Astrocyte (in vitro differentiated cells and primary cell): ENCODE measurements at regions not wholly inside any gene's neighbourhood (a gene's known extent, or its start where the extent isn't known, plus 50 kb on each side); places are given as distances from the start of the nearest gene placed in this dataset.

Experiments used
- DNase-seq: peaks from one replicate; pipeline ENCODE4 v3.0.0-alpha.2; 2010; ENCODE audit warnings: low read depth
- FAIRE-seq: peaks from 2 replicates; lab custom pipeline; 2011; peaks lifted over from hg19 to GRCh38; lab: Jason Lieb, UNC
- H2AFZ ChIP-seq: 2 replicates; pipeline ENCODE4 v1.6.0; 2012; ENCODE audit warnings: low read depth, low read length, inconsistent platforms
- H3K27ac ChIP-seq: 2 replicates; pipeline ENCODE4 v1.5.1; 2011; ENCODE audit warnings: low read depth, low read length, inconsistent platforms
- H3K27me3 ChIP-seq: 2 replicates; pipeline ENCODE4 v1.6.0; 2011; ENCODE audit warnings: low read length, inconsistent platforms; ENCODE audit not compliant: insufficient read depth
- H3K36me3 ChIP-seq: 2 replicates; pipeline ENCODE4 v1.5.1; 2011; ENCODE audit warnings: low read length, inconsistent platforms; ENCODE audit not compliant: insufficient read depth
- H3K4me1 ChIP-seq: 2 replicates; pipeline ENCODE4 v1.5.1; 2011; ENCODE audit warnings: low read length, inconsistent platforms; ENCODE audit not compliant: insufficient read depth
- H3K4me2 ChIP-seq: 2 replicates; pipeline ENCODE4 v1.6.0; 2012; ENCODE audit warnings: low read length, inconsistent platforms
- H3K4me3 ChIP-seq: 2 replicates; pipeline ENCODE4 v1.5.1; 2011; ENCODE audit warnings: low read depth, mild to moderate bottlenecking, low read length, inconsistent platforms; ENCODE audit not compliant: insufficient read depth
- H3K79me2 ChIP-seq: 2 replicates; pipeline ENCODE4 v1.6.0; 2012; ENCODE audit warnings: mild to moderate bottlenecking, low read length, inconsistent platforms; ENCODE audit not compliant: insufficient read depth
- H3K9ac ChIP-seq: 2 replicates; pipeline ENCODE4 v1.6.0; 2012; ENCODE audit warnings: mild to moderate bottlenecking, low read length, inconsistent platforms
- H3K9me3 ChIP-seq: 2 replicates; pipeline ENCODE4 v1.5.1; 2012; ENCODE audit warnings: low read depth, mild to moderate bottlenecking, low read length, inconsistent platforms; ENCODE audit not compliant: insufficient read depth
- H4K20me1 ChIP-seq: 2 replicates; pipeline ENCODE4 v1.6.0; 2012; ENCODE audit warnings: low read length, inconsistent platforms; ENCODE audit not compliant: insufficient read depth
- H3K27ac Mint-ChIP-seq: one replicate; pipeline ENCODE4 v1.8.0; 2021; ENCODE audit warnings: mild to moderate bottlenecking, mixed read lengths; ENCODE audit not compliant: unreplicated experiment
- H3K27me3 Mint-ChIP-seq: one replicate; pipeline ENCODE4 v1.8.0; 2021; ENCODE audit warnings: low read depth, mixed read lengths; ENCODE audit not compliant: unreplicated experiment
- H3K36me3 Mint-ChIP-seq: one replicate; pipeline ENCODE4 v1.8.0; 2021; ENCODE audit warnings: low read depth, mixed read lengths; ENCODE audit not compliant: unreplicated experiment
- H3K4me1 Mint-ChIP-seq: one replicate; pipeline ENCODE4 v1.8.0; 2021; ENCODE audit warnings: low read depth, mixed read lengths; ENCODE audit not compliant: unreplicated experiment
- H3K4me3 Mint-ChIP-seq: one replicate; pipeline ENCODE4 v1.8.0; 2021; ENCODE audit warnings: mild to moderate bottlenecking, moderate library complexity, mixed read lengths; ENCODE audit not compliant: unreplicated experiment
- H3K9me3 Mint-ChIP-seq: one replicate; pipeline ENCODE4 v1.8.0; 2021; ENCODE audit warnings: mild to moderate bottlenecking, mixed read lengths; ENCODE audit not compliant: unreplicated experiment
- CTCF ChIP-seq: IDR thresholded peaks from 2 replicates; pipeline ENCODE4 v1.5.1; 2011; ENCODE audit warnings: low read depth, mild to moderate bottlenecking, inconsistent platforms, low read length, moderate library complexity; ENCODE audit not compliant: insufficient read depth
- EZH2 ChIP-seq: IDR thresholded peaks from 2 replicates; pipeline ENCODE4 v1.6.1; 2012; ENCODE audit warnings: mild to moderate bottlenecking, low read length, inconsistent platforms; ENCODE audit not compliant: insufficient read depth

GRCh38 chr1:102185260-102185659 is 188.5 kb upstream of the OLFM3 start:
- no peak overlapping the region for H3K4me3 Mint-ChIP-seq
- H3K79me2 ChIP-seq, result no peaks in the 10 kb centered on the region
- H3K27me3 Mint-ChIP-seq, result no peaks in the 10 kb centered on the region
- H3K9me3 Mint-ChIP-seq, result no peaks in the 10 kb centered on the region
- H3K27ac ChIP-seq, result no peak overlapping the region
- DNase-seq (no peak), FAIRE-seq (no peak)
- no peak overlapping the region for H3K27ac Mint-ChIP-seq
- no peak overlapping the region for H3K4me2 ChIP-seq
- TF ChIP-seq CTCF, result no peak
- no peak for TF ChIP-seq EZH2
- no peak overlapping the region for H3K9ac ChIP-seq
- no peaks in the 10 kb centered on the region for H3K4me1 Mint-ChIP-seq
- H2AFZ ChIP-seq, result no peak overlapping the region
- H3K36me3 ChIP-seq, result no peaks in the 10 kb centered on the region
- no peaks in the 10 kb centered on the region for H3K36me3 Mint-ChIP-seq
- no peaks in the 10 kb centered on the region for H3K4me1 ChIP-seq
- H3K4me3 ChIP-seq, result no peak overlapping the region
- H3K27me3 ChIP-seq, result no peaks in the 10 kb centered on the region
- H3K9me3 ChIP-seq, result no peaks in the 10 kb centered on the region
- H4K20me1 ChIP-seq, result no peaks in the 10 kb centered on the region

- no peak overlapping the region for H3K27ac Mint-ChIP-seq
- no peak overlapping the region for H3K4me2 ChIP-seq
- H3K4me1 ChIP-seq, result no peaks in the 10 kb centered on the region
- no peak overlapping the region for H3K9ac ChIP-seq
- H3K4me3 ChIP-seq, result no peak overlapping the region
- H3K27me3 Mint-ChIP-seq, result no peaks in the 10 kb centered on the region
- no peak overlapping the region for H3K4me3 Mint-ChIP-seq
- no peaks in the 10 kb centered on the region for H3K79me2 ChIP-seq
- H4K20me1 ChIP-seq, result no peaks in the 10 kb centered on the region
- H3K27ac ChIP-seq, result no peak overlapping the region
- H3K27me3 ChIP-seq, result no peaks in the 10 kb centered on the region
- TF ChIP-seq CTCF (no peak), EZH2 (no peak)
- no peak for DNase-seq
- no peak overlapping the region for H2AFZ ChIP-seq
- no peaks in the 10 kb centered on the region for H3K9me3 ChIP-seq
- H3K36me3 ChIP-seq, result no peaks in the 10 kb centered on the region
- no peaks in the 10 kb centered on the region for H3K9me3 Mint-ChIP-seq
- no peaks in the 10 kb centered on the region for H3K4me1 Mint-ChIP-seq
- no peaks in the 10 kb centered on the region for H3K36me3 Mint-ChIP-seq
- no peak for FAIRE-seq
Observed at GRCh38 chr1:102184477-102184876, 187.8 kb upstream of the OLFM3 start.

- TF ChIP-seq CTCF (no peak), EZH2 (no peak)
- H3K79me2 ChIP-seq, result no peaks in the 10 kb centered on the region
Observed at GRCh38 chr1:102183711-102184110, 187.0 kb upstream of the OLFM3 start.

More at GRCh38 chr1:102183711-102184110, 187.0 kb upstream of the OLFM3 start:
- Histone ChIP-seq H2AFZ (no peak overlapping the region), H3K4me1 (no peaks in the 10 kb centered on the region), H3K9me3 (no peaks in the 10 kb centered on the region), H4K20me1 (no peaks in the 10 kb centered on the region), H3K36me3 (no peaks in the 10 kb centered on the region), H3K4me2 (no peak overlapping the region), H3K27me3 (no peaks in the 10 kb centered on the region), H3K4me3 (no peak overlapping the region), H3K9ac (no peak overlapping the region), H3K27ac (no peak overlapping the region)
- Mint-ChIP-seq H3K4me1 (no peaks in the 10 kb centered on the region), H3K9me3 (no peaks in the 10 kb centered on the region), H3K4me3 (no peak overlapping the region), H3K27ac (no peak overlapping the region), H3K36me3 (no peaks in the 10 kb centered on the region), H3K27me3 (no peaks in the 10 kb centered on the region)
- DNase-seq, result no peak
- FAIRE-seq, result no peak
